Kidney epithelial cell (primary cell): ENCODE measurements at regions not wholly inside any gene's neighbourhood (a gene's known extent, or its start where the extent isn't known, plus 50 kb on each side); places are given as distances from the start of the nearest gene placed in this dataset.
A peak's percentile ranks its signal among the peaks of the same experiment; 100 is the strongest.

Source experiments
- DNase-seq: peaks from one replicate; pipeline ENCODE4 v3.0.0-alpha.2; 2010; ENCODE audit warnings: low read depth
- H3K27me3 ChIP-seq: 2 replicates; pipeline ENCODE4 v1.6.0; 2011; ENCODE audit warnings: low read length; ENCODE audit not compliant: control insufficient read depth, insufficient read depth
- H3K36me3 ChIP-seq: 2 replicates; pipeline ENCODE4 v1.5.1; 2011; ENCODE audit warnings: low read length; ENCODE audit not compliant: control insufficient read depth, insufficient read depth
- H3K4me3 ChIP-seq: 2 replicates; pipeline ENCODE4 v1.5.1; 2011; ENCODE audit warnings: low read depth, mild to moderate bottlenecking, control low read depth, low read length
- CTCF ChIP-seq: IDR thresholded peaks from 2 replicates; pipeline ENCODE4 v1.5.1; 2011; ENCODE audit warnings: mild to moderate bottlenecking, moderate library complexity, low read length, control low read depth, inconsistent platforms; ENCODE audit not compliant: insufficient read depth, poor library complexity, severe bottlenecking

GRCh38 chr13:104764600-104764999 lies 1698.4 kb upstream of the SLC10A2 start:
- no peak for DNase-seq
- TF ChIP-seq CTCF = no peak
- Histone ChIP-seq H3K36me3 (no peaks in the 10 kb centered on the region), H3K4me3 (no peak overlapping the region), H3K27me3 (no peaks in the 10 kb centered on the region)

GRCh38 chr13:104759069-104759468 lies 1692.9 kb upstream of the SLC10A2 start:
- no peak for DNase-seq
- no peaks in the 10 kb centered on the region for H3K36me3 ChIP-seq
- no peak for TF ChIP-seq CTCF
- H3K27me3 ChIP-seq = no peaks in the 10 kb centered on the region
- H3K4me3 ChIP-seq = no peak overlapping the region

DNA sequence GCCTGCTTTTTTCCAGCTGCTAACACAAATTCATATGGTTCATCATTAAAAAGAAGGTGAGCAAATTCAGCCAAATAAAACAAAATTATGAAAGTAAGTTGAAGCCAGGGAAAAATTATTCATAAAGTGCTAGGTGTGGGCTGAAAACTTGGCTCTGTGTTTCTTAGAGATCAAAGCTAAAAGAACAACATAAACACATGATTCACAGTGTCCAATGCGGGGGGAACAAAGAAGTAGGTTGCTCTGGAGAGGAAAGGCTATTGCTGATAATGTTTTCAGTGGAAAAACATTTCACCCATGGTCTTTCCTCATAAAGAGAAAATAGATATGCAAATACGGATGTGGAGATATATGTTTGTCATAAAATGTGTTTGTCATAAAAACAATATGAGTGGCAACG lies 1691.5 kb upstream of the SLC10A2 start:
- no peaks in the 10 kb centered on the region for H3K36me3 ChIP-seq
- TF ChIP-seq CTCF = no peak

GRCh38 chr13:104750377-104750776 lies 1684.2 kb upstream of the SLC10A2 start:
- Histone ChIP-seq H3K27me3 (no peaks in the 10 kb centered on the region), H3K4me3 (no peak overlapping the region), H3K36me3 (no peaks in the 10 kb centered on the region)
- no peak for TF ChIP-seq CTCF
- DNase-seq = peak; percentile 76

More for the DNA sequence above, 1691.5 kb upstream of the SLC10A2 start:
- Histone ChIP-seq H3K27me3 (no peaks in the 10 kb centered on the region), H3K4me3 (no peak overlapping the region)
- DNase-seq = no peak

- DNase-seq = no peak
- H3K36me3 ChIP-seq = no peaks in the 10 kb centered on the region
- no peaks in the 10 kb centered on the region for H3K27me3 ChIP-seq
- TF ChIP-seq CTCF = no peak
- H3K4me3 ChIP-seq = no peak overlapping the region
Observed at GRCh38 chr13:104740641-104741222, 1674.5 kb upstream of the SLC10A2 start.

GRCh38 chr13:104737713-104738112 lies 1671.5 kb upstream of the SLC10A2 start:
- no peak for TF ChIP-seq CTCF
- DNase-seq = no peak
- Histone ChIP-seq H3K4me3 (no peak overlapping the region), H3K36me3 (no peaks in the 10 kb centered on the region), H3K27me3 (no peaks in the 10 kb centered on the region)
